GM12878 (cell line): ENCODE measurements at regions not wholly inside any gene's neighbourhood (a gene's known extent, or its start where the extent isn't known, plus 50 kb on each side); places are given as distances from the start of the nearest gene placed in this dataset.
A peak's percentile ranks its signal among the peaks of the same experiment; 100 is the strongest.

ENCODE experiments used
- ATAC-seq: fragments of 200-7000 bp; cut with Tn5 transposase; 3 replicates; pipeline ENCODE4 v1.9.1; 2020; ENCODE audit warnings: mild to moderate bottlenecking, moderate library complexity
- BruUV-seq: library from RNA; stranded (reverse); fragments of 400-500 nt; replicated peaks from 2 replicates; lab custom pipeline; 2021; lab: Mats Ljungman, UMichigan
- CTCF ChIA-PET: fragments of 300-600 bp; sonication (Branson Sonifier 250); formaldehyde crosslinking; extraction: SDS; loops from one replicate; lab custom pipeline; 2021; ENCODE audit warnings: inconsistent platforms; lab: Yijun Ruan, JAX
- POLR2A ChIA-PET: fragments of 350-600 bp; formaldehyde crosslinking; extraction: SDS; loops from one replicate; lab custom pipeline; 2021; ENCODE audit warnings: inconsistent platforms; lab: Charles Lee
- RAD21 ChIA-PET: fragments of 300-600 bp; sonication (Branson Sonifier 250); formaldehyde crosslinking; loops from one replicate; lab custom pipeline; 2023; ENCODE audit warnings: antibody characterized with exemption; ENCODE audit not compliant: unreplicated experiment; lab: Charles Lee
- SMC1A ChIA-PET: fragments of 300-600 bp; sonication (Branson Sonifier 250); formaldehyde crosslinking; loops from one replicate; lab custom pipeline; 2023; ENCODE audit not compliant: unreplicated experiment, uncharacterized antibody; lab: Charles Lee
- DNase-seq: peaks from one replicate; pipeline ENCODE4 v3.0.0-alpha.2; 2011; ENCODE audit warnings: low read depth, low spot score
- FAIRE-seq: peaks from 3 replicates; lab custom pipeline; 2011; peaks lifted over from hg19 to GRCh38; lab: Jason Lieb, UNC
- H2AFZ ChIP-seq: 2 replicates; pipeline ENCODE4 v1.6.0; 2011; ENCODE audit warnings: low read depth, low read length, control low read depth; ENCODE audit not compliant: control insufficient read depth
- H3K27ac ChIP-seq: 2 replicates; pipeline ENCODE4 v1.5.1; 2011; ENCODE audit warnings: control low read depth; ENCODE audit not compliant: control insufficient read depth, insufficient read depth
- H3K27me3 ChIP-seq, 2 experiments: replicated peaks in 1 of 2; 2 replicates each; pipeline versions ENCODE4 v1.6.0 to v1.6.1; 2011; ENCODE audit warnings: low read length in 1 of 2; ENCODE audit not compliant: control insufficient read depth in 2 of 2, insufficient read depth in 2 of 2
- H3K36me3 ChIP-seq, 2 experiments: 2 replicates each; pipeline ENCODE4 v1.5.1; 2011; ENCODE audit warnings: low read length in 1 of 2; ENCODE audit not compliant: control insufficient read depth in 2 of 2, insufficient read depth in 2 of 2
- H3K4me1 ChIP-seq: 2 replicates; pipeline ENCODE4 v1.6.1; 2011; ENCODE audit warnings: mild to moderate bottlenecking, low read length, moderate library complexity, mixed read lengths; ENCODE audit not compliant: control insufficient read depth, insufficient read depth
- H3K4me2 ChIP-seq: 2 replicates; pipeline ENCODE4 v1.6.0; 2011; ENCODE audit warnings: control low read depth; ENCODE audit not compliant: control insufficient read depth, insufficient read depth
- H3K4me3 ChIP-seq: fragments of 200-600 bp; sonication (generic); 2 replicates; pipeline ENCODE4 v1.5.1; 2016
- H3K79me2 ChIP-seq: 2 replicates; pipeline ENCODE4 v1.6.0; 2011; ENCODE audit warnings: low read length; ENCODE audit not compliant: control insufficient read depth, insufficient read depth
- H3K9ac ChIP-seq: 2 replicates; pipeline ENCODE4 v1.8.0; 2011; ENCODE audit warnings: low read length, control low read depth, mixed read lengths; ENCODE audit not compliant: control insufficient read depth, insufficient read depth
- H3K9me3 ChIP-seq: replicated peaks from 3 replicates; pipeline ENCODE4 v1.5.1; 2011; ENCODE audit warnings: mild to moderate bottlenecking, low read length; ENCODE audit not compliant: control insufficient read depth, insufficient read depth
- H4K20me1 ChIP-seq: 2 replicates; pipeline ENCODE4 v1.6.0; 2011; ENCODE audit not compliant: control insufficient read depth, insufficient read depth
- ASH2L ChIP-seq: fragments of 300-600, 200-600 bp; sonication (generic); IDR thresholded peaks from 2 replicates; pipeline ENCODE4 v1.6.1; 2017; ENCODE audit warnings: low read depth, mild to moderate bottlenecking, borderline replicate concordance
- ATF7 ChIP-seq: fragments of 450-650 bp; IDR thresholded peaks from 2 replicates; pipeline ENCODE4 v1.6.1; 2016; ENCODE audit warnings: low read depth, mild to moderate bottlenecking
- BHLHE40 ChIP-seq, 2 experiments: fragments of 450-650 bp in 1 of 2; IDR thresholded peaks; 2 replicates each; pipeline ENCODE4 v1.6.1; 2011 to 2017; ENCODE audit warnings: low read depth in 2 of 2, borderline replicate concordance in 1 of 2, improper control_type of control experiment in 1 of 2, low read length in 1 of 2, mild to moderate bottlenecking in 1 of 2
- BMI1 ChIP-seq: fragments of 450-650 bp; IDR thresholded peaks from 2 replicates; pipeline ENCODE4 v1.6.1; 2016; ENCODE audit warnings: mild to moderate bottlenecking, moderate library complexity, borderline replicate concordance
- CBX3 ChIP-seq: fragments of 200-600 bp; sonication (generic); IDR thresholded peaks from 2 replicates; pipeline ENCODE4 v1.6.1; 2016; ENCODE audit warnings: low read depth, borderline replicate concordance
- CHD2 ChIP-seq: IDR thresholded peaks from 2 replicates; pipeline ENCODE4 v1.6.1; 2011; ENCODE audit warnings: low read depth, low read length, improper control_type of control experiment, borderline replicate concordance
- CREM ChIP-seq: IDR thresholded peaks from 2 replicates; pipeline ENCODE4 v1.6.1; 2014; ENCODE audit warnings: antibody characterized with exemption, low read depth
- EED ChIP-seq: sonication (generic); IDR thresholded peaks from 2 replicates; pipeline ENCODE4 v1.6.1; 2016; ENCODE audit warnings: antibody characterized with exemption, low read depth
- EGR1 ChIP-seq, 2 experiments: IDR thresholded peaks; 1 replicate in 1 of 2; 2 replicates in 1 of 2; pipeline ENCODE4 v1.6.1; 2011 to 2012; ENCODE audit warnings: low read depth in 2 of 2, low read length in 2 of 2, borderline replicate concordance in 1 of 2, mild to moderate bottlenecking in 1 of 2, moderate library complexity in 1 of 2
- GABPA ChIP-seq: IDR thresholded peaks from 2 replicates; pipeline ENCODE4 v1.6.1; 2014; ENCODE audit warnings: antibody characterized with exemption, low read depth, mild to moderate bottlenecking, inconsistent platforms
- HDAC2 ChIP-seq: fragments of 200-600 bp; sonication (generic); IDR thresholded peaks from 2 replicates; pipeline ENCODE4 v1.6.1; 2017
- IKZF1 ChIP-seq: fragments of 450-650 bp; conservative IDR thresholded peaks from 2 replicates; pipeline ENCODE4 v1.6.1; 2017; ENCODE audit warnings: antibody characterized with exemption, mild to moderate bottlenecking
- IKZF2 ChIP-seq, 2 experiments: fragments of 450-650 bp; IDR thresholded peaks; 2 replicates each; pipeline ENCODE4 v1.6.1; 2017; ENCODE audit warnings: mild to moderate bottlenecking in 2 of 2, moderate library complexity in 2 of 2
- LARP7 ChIP-seq: fragments of 450-650 bp; IDR thresholded peaks from 2 replicates; pipeline ENCODE4 v1.6.1; 2017; ENCODE audit warnings: mild to moderate bottlenecking
- MAX ChIP-seq: IDR thresholded peaks from 2 replicates; pipeline ENCODE4 v1.6.1; 2012; ENCODE audit warnings: low read depth, low read length, improper control_type of control experiment
- MTA2 ChIP-seq: fragments of 450-650 bp; IDR thresholded peaks from 2 replicates; pipeline ENCODE4 v1.6.1; 2016; ENCODE audit warnings: low read depth, mild to moderate bottlenecking, moderate library complexity
- MXI1 ChIP-seq: fragments of 150-350 bp; IDR thresholded peaks from 2 replicates; pipeline ENCODE4 v1.6.1; 2011; ENCODE audit warnings: low read depth, mild to moderate bottlenecking, inconsistent platforms, low read length, improper control_type of control experiment
- NR2F1 ChIP-seq: fragments of 450-650 bp; conservative IDR thresholded peaks from 2 replicates; pipeline ENCODE4 v1.6.1; 2017; ENCODE audit warnings: mild to moderate bottlenecking
- SPI1 ChIP-seq: IDR thresholded peaks from 2 replicates; pipeline ENCODE4 v1.6.1; 2011; ENCODE audit warnings: low read depth, mild to moderate bottlenecking, low read length, moderate library complexity, borderline replicate concordance; ENCODE audit not compliant: insufficient read depth
- STAT3 ChIP-seq: IDR thresholded peaks from 2 replicates; pipeline ENCODE4 v1.6.1; 2011; ENCODE audit warnings: low read depth, low read length, improper control_type of control experiment
- SUPT20H ChIP-seq: IDR thresholded peaks from 2 replicates; pipeline ENCODE4 v1.6.1; 2011; ENCODE audit warnings: low read depth, mild to moderate bottlenecking, low read length, moderate library complexity, borderline replicate concordance; ENCODE audit not compliant: control insufficient read depth
- TAF1 ChIP-seq: IDR thresholded peaks from 2 replicates; pipeline ENCODE4 v1.6.1; 2011; ENCODE audit warnings: mild to moderate bottlenecking, low read depth, low read length, borderline replicate concordance
- TCF7 ChIP-seq: IDR thresholded peaks from 2 replicates; pipeline ENCODE4 v1.6.1; 2014; ENCODE audit warnings: antibody characterized with exemption, borderline replicate concordance
- USF2 ChIP-seq: IDR thresholded peaks from 2 replicates; pipeline ENCODE4 v1.6.1; 2011; ENCODE audit warnings: low read depth, low read length, improper control_type of control experiment, borderline replicate concordance
- ZNF217 ChIP-seq: fragments of 450-650 bp; IDR thresholded peaks from 2 replicates; pipeline ENCODE4 v1.6.1; 2017; ENCODE audit warnings: antibody characterized with exemption, mild to moderate bottlenecking
- ZZZ3 ChIP-seq: IDR thresholded peaks from 2 replicates; pipeline ENCODE4 v1.6.1; 2011; ENCODE audit warnings: low read depth; ENCODE audit not compliant: control insufficient read depth, insufficient read length
- WGBS: methylation state at CpG from one replicate; pipeline ENCODE4 v1.1.6; 2016; ENCODE audit warnings: low lambda C conversion rate; ENCODE audit not compliant: insufficient replicate concordance, insufficient coverage; ENCODE audit errors: missing lambda C conversion rate; 5-methylcytosine and 5-hydroxymethylcytosine counted together
- in situ Hi-C: fragments of 300-500 bp; cut with MboI; formaldehyde crosslinking; loops from 9 replicates; pipeline ENCODE4 v1.14.3; 2018; ENCODE audit warnings: mixed read lengths
- intact Hi-C: fragments of 100-400 bp; cut with micrococcal nuclease; formaldehyde crosslinking; loops from one replicate; pipeline ENCODE4 v1.14.2; 2022; ENCODE audit not compliant: unreplicated experiment

DNA sequence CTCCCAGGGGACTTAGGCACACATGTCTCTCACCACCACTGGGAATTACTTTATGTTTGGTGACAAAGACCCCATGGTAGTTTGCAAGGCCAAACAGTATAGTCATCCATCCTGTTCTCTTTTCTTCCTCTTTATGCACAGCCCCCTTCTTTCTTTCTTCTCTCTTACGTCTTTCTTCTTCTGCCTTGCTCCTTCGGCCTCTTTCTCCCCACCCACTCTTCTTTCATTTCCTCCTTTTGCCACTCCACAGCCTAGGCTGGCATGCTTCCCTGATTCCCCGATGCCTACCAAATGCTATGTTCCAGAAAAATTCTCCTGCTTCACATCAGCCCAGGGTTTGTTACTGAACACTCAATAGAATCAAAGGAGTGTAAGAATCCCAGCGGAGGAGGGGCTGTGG lies 62.4 kb upstream of the MKLN1 start:
- RAD21 ChIA-PET: no interaction called here
- no peaks in the 10 kb centered on the region for H3K36me3 ChIP-seq
- intact Hi-C loops: no loop called here
- ATAC-seq (peak; percentile 30; the same call in 2 of the 3 replicates), DNase-seq (no peak), FAIRE-seq (no peak)
- in situ Hi-C loops: no loop called here
- no peak overlapping the region for H3K4me2 ChIP-seq
- SMC1A ChIA-PET: no interaction called here
- H3K4me1 ChIP-seq: no peaks in the 10 kb centered on the region
- H2AFZ ChIP-seq: no peak overlapping the region
- no peak overlapping the region for H3K9ac ChIP-seq
- no peak overlapping the region for H3K4me3 ChIP-seq
- H3K27ac ChIP-seq: no peak overlapping the region
- POLR2A ChIA-PET: no interaction called here
- no peaks in the 10 kb centered on the region; the same call in 2 of the 3 replicates for H3K9me3 ChIP-seq
- H4K20me1 ChIP-seq: no peaks in the 10 kb centered on the region
- 26% methylated on average over 4 of the region's 4 CpGs for WGBS
- no peaks in the 10 kb centered on the region for H3K27me3 ChIP-seq
- H3K79me2 ChIP-seq: no peaks in the 10 kb centered on the region
- no TSS peak for BruUV-seq
- CTCF ChIA-PET: interaction anchor here (0.7 kb wide), 1 partner anchor 30 kb away, joined by 4 read pairs; no protein-coding TSS in a partner anchor
- TF ChIP-seq IKZF2 (IDR thresholded peaks at IDR 0.05): peak; percentile 27 to 32; a peak in 2 of 4 replicates
- peak; percentile 33; the same call in 1 of the 2 replicates for TF ChIP-seq IKZF1
- TF ChIP-seq TAF1: no peak
- TF ChIP-seq BMI1: no peak
- no peak for TF ChIP-seq EGR1 (IDR thresholded peaks at IDR 0.05; ENCODE audit: borderline replicate concordance in 1 of 2, low read depth in 2 of 2, low read length in 2 of 2)
- TF ChIP-seq EED: no peak
- TF ChIP-seq CREM: no peak
- TF ChIP-seq LARP7: no peak
- no peak for TF ChIP-seq ASH2L
- TF ChIP-seq MTA2: 0 out of 2 replicates have a peak, but pooled peaks have one; percentile 19
- TF ChIP-seq HDAC2: no peak
- TF ChIP-seq CBX3: no peak
- no peak for TF ChIP-seq MXI1
- no peak for TF ChIP-seq STAT3
- TF ChIP-seq BHLHE40 (IDR thresholded peaks at IDR 0.05; ENCODE audit: borderline replicate concordance in 1 of 2, low read depth in 2 of 2, low read length in 1 of 2): no peak
- no peak for TF ChIP-seq GABPA
- TF ChIP-seq NR2F1: no peak
- no peak for TF ChIP-seq SUPT20H
- TF ChIP-seq CHD2: no peak
- no peak for TF ChIP-seq USF2
- TF ChIP-seq SPI1: peak; percentile 67; the same call in 1 of the 2 replicates
- TF ChIP-seq TCF7: no peak
- no peak for TF ChIP-seq ZZZ3
- no peak for TF ChIP-seq ZNF217
- no peak for TF ChIP-seq ATF7
- TF ChIP-seq MAX: no peak
